DMS53 treated with DMSO at 0.1 percent for 48 hours (cell line): ENCODE measurements at regions not wholly inside any gene's neighbourhood (a gene's known extent, or its start where the extent isn't known, plus 50 kb on each side); places are given as distances from the start of the nearest gene placed in this dataset.
A peak's percentile ranks its signal among the peaks of the same experiment; 100 is the strongest.
"Not testable (repeated sequence)": the region's sequence is repeated elsewhere in the genome, so short reads cannot be mapped to it uniquely, and the experiment has no call there.

Experiments used
- DNase-seq: peaks from one replicate; lab custom pipeline; 2025; ENCODE audit not compliant: unreplicated experiment; lab: John Stamatoyannopoulos, UW

- DNase-seq, result no peak
Observed at GRCh38 chr15:62868507-62868906, 174.0 kb upstream of the TPM1 start.

- DNase-seq, result no peak
Observed at GRCh38 chr15:62869116-62869515, 173.4 kb upstream of the TPM1 start.

DNA sequence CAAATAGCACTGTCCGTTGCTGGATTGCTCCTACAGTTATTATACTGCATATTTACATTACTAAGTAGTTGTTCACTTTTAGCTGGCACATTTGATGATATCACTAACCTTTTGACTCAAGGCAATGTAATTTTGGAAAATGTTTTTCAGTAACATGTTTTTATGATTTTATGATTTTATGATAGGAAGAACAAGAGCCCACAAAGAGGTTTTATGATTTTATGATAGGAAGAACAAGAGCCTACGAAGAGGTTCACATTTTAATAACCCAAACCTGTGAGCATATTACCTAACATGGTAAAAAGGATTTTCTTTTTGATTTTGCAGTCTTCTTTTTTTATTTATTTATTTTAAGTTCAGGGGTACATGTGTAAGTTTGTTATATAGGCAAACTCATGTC is 172.3 kb upstream of the TPM1 start:
- no peak for DNase-seq

DNA sequence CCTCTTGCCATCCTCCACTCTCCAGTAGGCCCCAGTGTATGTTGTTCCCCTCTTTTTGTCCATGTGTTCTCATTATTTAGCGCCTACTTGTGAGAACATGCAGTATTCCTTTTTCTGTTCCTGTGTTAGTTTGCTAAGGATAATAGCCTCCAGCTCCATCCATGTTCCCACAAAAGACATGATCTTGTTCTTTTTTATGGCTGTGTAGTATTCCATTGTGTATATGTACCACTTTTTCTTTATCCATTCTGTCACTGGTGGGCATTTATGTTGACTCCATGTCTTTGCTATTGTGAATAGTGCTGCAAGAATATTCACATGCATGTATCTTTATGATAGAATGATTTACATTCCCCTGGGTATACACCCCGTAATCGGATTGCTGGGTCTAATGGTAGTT is 171.8 kb upstream of the TPM1 start:
- not testable (repeated sequence) for DNase-seq

DNA sequence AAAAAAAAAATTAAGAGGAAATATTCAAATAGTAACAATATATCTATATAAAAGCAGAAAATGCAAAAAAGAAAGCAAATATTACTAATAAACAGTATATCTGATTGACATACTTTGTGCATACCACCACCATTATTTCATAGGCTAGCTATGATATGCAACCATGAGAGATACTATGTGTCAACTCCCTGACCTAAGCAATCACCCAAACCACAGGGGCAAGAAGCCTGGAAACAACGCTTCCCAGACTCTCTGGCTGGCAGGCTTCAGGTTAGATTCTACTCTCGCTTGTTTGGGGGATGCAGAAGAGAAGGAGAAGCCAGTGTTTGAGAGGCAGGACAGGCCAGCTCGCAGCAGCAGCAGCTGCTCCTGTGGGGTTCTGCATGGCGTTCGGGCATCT is 169.3 kb upstream of the TPM1 start:
- no peak for DNase-seq

- no peak for DNase-seq
Observed at GRCh38 chr15:62874064-62874463, 168.5 kb upstream of the TPM1 start.

- no peak for DNase-seq
Observed at GRCh38 chr15:62874959-62875625, 167.5 kb upstream of the TPM1 start.

GRCh38 chr15:62875626-62876021 is 166.9 kb upstream of the TPM1 start:
- DNase-seq, result no peak

DNA sequence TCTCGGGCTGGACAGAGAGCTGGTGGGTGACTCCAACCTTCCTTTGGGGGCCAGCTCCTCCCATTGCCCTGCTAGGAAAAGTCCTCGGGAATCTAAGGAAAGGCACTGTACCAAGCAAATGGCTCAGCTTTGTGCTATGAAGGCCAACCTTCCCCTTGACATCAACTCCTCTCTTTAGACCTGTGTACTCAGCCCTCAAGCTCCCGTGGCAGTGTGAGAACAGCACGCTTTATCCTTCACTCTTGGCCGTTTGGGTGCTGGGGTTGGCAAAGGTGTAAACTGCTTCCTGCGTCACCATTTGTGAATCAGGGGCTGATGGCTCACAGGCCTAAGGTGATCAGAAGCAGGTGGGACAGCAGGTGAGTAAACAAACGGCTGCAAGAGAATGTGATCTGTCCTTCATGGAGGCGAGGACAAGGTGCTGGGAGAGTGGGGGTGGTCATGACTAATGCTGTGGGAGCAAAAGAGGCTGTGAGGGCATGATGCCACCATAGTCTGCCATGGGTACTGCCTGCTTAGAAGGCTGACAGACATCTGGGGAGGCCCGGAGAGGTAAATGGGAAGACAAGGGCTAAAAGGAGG is 165.2 kb upstream of the TPM1 start:
- peak; percentile 77 for DNase-seq

GRCh38 chr15:62878070-62878469 is 164.5 kb upstream of the TPM1 start:
- no peak for DNase-seq

GRCh38 chr15:62879770-62880169 is 162.8 kb upstream of the TPM1 start:
- no peak for DNase-seq

- no peak for DNase-seq
Observed at GRCh38 chr15:62880278-62880677, 162.3 kb upstream of the TPM1 start.

GRCh38 chr15:62881056-62881455 is 161.5 kb upstream of the TPM1 start:
- DNase-seq, result no peak

GRCh38 chr15:62883938-62884479 is 158.5 kb upstream of the TPM1 start:
- DNase-seq, result no peak

- DNase-seq, result no peak
Observed at GRCh38 chr15:62886431-62887071, 156.0 kb upstream of the TPM1 start.

DNA sequence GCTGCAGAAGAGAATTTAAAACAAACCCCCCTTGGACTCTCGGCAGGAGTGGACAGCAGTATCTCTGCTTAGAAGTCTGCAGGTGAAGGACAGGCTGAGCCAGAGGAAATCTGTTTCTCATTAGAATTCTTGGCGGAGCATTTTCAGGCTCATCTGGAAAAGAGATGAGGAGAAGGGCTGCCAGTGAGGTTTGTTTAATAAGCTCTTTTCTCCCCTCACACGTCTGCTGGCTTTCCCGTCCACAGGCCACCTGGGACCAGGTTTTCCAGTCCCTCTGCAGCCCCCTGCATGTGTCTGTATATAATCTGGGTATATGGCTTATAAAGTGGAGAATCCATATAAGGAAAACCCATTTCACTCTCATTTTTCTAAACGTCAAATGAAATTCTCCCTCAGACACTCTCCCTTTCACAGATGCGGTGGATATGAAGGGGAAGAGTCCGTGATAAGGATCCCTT is 155.4 kb upstream of the TPM1 start:
- no peak for DNase-seq

DNA sequence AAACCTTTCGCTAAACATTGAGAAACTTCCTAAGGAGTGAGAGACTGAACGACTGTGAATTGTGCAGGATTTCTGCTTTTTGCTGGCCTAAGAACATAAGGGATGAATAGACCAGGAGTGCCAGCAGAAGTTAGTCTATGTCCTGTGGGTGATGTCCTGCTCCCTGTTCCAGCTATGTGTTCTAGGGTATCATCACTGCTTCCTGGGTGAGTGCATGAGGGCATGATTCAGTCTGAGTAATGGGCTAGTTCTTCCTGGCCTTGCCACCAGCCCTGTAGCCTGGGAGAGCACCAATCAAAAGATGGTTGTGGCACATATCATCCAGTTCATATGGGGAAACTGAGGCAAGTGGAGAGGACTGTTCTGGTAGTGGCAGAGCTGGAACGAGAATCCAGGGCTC is 153.9 kb upstream of the TPM1 start:
- DNase-seq, result no peak

DNA sequence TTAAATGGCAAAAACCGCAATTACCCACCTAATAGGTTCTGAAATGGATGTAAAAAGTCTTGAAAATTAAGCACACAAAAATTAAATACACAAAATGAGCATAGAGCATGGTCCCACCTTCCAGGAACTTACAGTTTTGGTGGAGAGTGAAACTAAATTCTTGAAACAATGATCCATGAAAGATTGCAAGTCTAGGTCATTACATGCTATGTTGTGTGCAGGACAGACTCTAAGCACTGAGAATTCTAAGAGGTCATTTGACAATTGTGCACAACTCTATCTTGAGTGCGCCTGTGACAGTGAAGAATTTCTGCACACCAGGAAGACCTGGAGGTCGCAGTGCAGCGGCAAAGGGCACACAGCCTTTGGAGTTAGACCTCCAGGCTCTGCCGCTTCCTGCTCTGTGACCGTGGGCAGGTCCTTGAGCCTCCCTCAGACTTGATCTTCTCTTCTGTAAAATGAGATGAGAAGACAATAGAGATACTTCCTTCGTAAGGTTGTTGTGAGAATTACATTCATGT is 153.3 kb upstream of the TPM1 start:
- no peak for DNase-seq

DNA sequence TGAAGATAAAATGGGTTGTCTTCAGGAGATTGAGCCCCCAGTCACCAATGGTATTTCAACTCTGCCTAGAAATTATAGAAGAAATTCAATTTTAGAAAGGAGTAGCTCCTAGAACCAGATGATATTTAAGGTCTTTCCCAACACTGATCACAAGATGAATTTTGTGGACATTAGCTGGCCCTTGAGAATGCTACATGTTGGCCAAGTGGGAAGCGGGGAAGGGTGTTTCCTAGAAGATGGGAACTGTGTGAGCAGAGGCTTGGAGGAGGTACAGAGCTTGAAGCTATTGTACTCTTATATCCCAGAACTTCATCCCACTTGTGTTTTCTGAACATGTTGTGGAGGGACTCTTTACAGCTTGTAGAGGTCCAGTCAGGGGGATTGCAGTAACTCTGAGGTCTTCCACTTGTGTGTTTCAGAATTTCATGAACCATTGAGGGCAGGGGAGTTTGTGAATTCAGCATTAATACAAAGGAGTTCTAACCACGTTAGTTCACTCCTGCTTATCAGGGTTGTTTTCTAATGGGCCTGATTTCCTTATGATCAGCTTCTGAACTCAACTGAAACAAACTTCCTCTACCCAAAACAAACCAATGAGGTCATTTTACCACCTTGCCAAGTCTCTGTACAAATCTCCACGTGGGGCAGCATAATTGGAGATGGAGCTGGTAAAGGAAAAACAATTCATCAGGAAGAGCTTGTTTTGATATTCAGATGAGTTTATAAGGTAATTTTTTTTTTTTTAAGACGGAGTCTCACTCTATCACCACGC is 152.6 kb upstream of the TPM1 start:
- no peak for DNase-seq

- no peak for DNase-seq
Observed at GRCh38 chr15:62894322-62895085, 148.0 kb upstream of the TPM1 start.
